ENCODE measurements at regions not wholly inside any gene's neighbourhood (a gene's known extent, or its start where the extent isn't known, plus 50 kb on each side); places are given as distances from the start of the nearest gene placed in this dataset.

- TF ChIP-seq, protein P1, sequence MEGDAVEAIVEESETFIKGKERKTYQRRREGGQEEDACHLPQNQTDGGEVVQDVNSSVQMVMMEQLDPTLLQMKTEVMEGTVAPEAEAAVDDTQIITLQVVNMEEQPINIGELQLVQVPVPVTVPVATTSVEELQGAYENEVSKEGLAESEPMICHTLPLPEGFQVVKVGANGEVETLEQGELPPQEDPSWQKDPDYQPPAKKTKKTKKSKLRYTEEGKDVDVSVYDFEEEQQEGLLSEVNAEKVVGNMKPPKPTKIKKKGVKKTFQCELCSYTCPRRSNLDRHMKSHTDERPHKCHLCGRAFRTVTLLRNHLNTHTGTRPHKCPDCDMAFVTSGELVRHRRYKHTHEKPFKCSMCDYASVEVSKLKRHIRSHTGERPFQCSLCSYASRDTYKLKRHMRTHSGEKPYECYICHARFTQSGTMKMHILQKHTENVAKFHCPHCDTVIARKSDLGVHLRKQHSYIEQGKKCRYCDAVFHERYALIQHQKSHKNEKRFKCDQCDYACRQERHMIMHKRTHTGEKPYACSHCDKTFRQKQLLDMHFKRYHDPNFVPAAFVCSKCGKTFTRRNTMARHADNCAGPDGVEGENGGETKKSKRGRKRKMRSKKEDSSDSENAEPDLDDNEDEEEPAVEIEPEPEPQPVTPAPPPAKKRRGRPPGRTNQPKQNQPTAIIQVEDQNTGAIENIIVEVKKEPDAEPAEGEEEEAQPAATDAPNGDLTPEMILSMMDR (IDR thresholded peaks at IDR 0.05) = no peak
- TF ChIP-seq POLR2A (IDR thresholded peaks at IDR 0.05) (no peak), POLR2AphosphoS5 (IDR thresholded peaks at IDR 0.05) (no peak)
Measured at GRCh38 chr2:3071685-3072263, 305.8 kb downstream of the EIPR1 start.
